Epithelial cell of proximal tubule (primary cell): ENCODE measurements at regions not wholly inside any gene's neighbourhood (a gene's known extent, or its start where the extent isn't known, plus 50 kb on each side); places are given as distances from the start of the nearest gene placed in this dataset.

Experiments used
- DNase-seq: peaks from one replicate; pipeline ENCODE4 v3.0.0-alpha.2; 2011; ENCODE audit warnings: low read depth
- H3K4me3 ChIP-seq: 2 replicates; pipeline ENCODE4 v1.5.1; 2011; ENCODE audit warnings: low read depth, mild to moderate bottlenecking, low read length
- TF ChIP-seq, protein P1 (sequence below): conservative IDR thresholded peaks from 2 replicates; pipeline ENCODE4 v1.5.1; 2012; ENCODE audit warnings: low read depth, mild to moderate bottlenecking, low read length

DNA sequence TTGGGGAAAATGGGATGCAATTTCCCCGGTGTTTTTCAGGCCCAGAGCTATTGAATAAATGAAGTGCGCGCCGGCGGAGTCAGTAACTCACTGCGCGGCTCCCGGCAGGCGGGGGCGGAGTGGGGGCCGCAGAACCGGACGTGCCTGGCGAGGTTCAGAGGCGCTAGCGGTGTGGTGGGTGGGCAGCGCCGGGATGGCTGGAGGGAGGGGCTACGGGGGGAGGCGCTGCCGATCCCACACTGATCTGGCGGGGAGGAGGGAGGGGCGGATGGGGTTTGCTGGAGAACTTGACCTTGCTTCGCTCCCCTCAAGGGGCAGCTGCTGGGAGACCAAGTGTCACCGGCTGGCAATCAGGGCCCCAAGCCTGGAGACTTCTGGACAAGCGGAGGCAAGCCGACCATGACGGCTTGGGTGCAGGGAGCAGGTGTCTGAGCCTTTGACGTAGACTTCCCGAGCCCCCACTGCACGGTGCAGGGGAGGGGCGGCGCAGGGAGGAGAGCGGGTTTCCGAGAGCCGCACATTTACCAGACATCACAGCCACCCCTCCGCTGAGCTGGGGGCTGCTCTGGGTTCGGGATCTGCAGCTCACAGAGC lies 174.1 kb upstream of the RTL1 start:
- TF ChIP-seq, protein P1, sequence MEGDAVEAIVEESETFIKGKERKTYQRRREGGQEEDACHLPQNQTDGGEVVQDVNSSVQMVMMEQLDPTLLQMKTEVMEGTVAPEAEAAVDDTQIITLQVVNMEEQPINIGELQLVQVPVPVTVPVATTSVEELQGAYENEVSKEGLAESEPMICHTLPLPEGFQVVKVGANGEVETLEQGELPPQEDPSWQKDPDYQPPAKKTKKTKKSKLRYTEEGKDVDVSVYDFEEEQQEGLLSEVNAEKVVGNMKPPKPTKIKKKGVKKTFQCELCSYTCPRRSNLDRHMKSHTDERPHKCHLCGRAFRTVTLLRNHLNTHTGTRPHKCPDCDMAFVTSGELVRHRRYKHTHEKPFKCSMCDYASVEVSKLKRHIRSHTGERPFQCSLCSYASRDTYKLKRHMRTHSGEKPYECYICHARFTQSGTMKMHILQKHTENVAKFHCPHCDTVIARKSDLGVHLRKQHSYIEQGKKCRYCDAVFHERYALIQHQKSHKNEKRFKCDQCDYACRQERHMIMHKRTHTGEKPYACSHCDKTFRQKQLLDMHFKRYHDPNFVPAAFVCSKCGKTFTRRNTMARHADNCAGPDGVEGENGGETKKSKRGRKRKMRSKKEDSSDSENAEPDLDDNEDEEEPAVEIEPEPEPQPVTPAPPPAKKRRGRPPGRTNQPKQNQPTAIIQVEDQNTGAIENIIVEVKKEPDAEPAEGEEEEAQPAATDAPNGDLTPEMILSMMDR: no peak
- H3K4me3 ChIP-seq: peak overlapping the region; percentile 40
- DNase-seq: no peak

DNA sequence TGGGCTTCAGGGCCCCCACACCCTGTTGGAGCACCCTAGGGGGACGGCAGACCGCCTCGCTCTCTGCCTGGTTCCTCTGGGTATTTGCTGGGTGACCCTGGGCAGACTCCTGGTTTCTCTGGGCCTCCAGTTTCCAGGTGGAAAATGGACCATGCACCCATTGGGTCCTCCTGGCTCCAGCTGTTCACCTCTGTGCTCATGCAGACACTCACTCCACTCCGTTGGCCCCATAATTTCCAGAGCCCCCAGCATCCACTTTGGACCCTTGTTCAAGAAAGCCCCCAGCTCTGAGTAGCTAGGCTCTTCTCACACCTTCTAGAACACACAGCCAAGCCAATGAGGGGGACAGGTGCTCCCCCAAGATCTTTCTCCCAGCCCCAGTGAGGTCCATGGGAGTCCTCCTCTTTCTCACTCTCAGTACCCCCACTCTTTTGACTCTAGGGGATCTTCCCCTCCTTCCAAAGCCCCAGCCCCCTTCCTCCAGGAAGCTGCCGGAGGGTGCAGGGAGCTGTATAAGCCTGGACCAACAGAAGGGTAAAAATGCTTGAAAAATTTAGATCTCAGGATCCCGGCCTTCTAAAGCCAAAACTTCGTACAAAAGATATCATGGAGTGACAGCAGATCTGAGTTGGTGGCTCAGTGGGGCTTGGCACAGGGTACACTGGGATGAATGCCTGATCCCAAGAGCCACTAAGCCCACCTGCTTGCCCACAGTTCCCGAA lies 174.8 kb upstream of the RTL1 start:
- no peak overlapping the region for H3K4me3 ChIP-seq
- DNase-seq: no peak
- TF ChIP-seq, protein P1: no peak

DNA sequence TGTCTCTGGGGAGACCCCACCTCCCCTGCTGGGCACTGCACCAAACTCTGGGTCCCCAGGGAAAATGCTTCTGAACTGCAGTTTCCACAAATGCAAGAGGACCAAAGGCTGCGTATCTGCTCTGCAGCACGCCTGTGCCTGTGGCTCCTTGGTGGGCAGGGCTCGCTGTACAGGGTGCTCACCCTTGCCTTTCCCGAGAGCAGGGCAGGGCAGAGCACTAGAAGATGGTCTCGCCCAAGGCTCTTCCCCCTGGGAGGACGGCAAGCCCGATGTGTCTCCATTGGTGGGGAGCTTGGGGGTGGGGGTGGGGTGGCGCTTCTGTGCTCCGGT lies 175.3 kb upstream of the RTL1 start:
- no peak for DNase-seq
- no peak overlapping the region for H3K4me3 ChIP-seq
- TF ChIP-seq, protein P1: no peak

DNA sequence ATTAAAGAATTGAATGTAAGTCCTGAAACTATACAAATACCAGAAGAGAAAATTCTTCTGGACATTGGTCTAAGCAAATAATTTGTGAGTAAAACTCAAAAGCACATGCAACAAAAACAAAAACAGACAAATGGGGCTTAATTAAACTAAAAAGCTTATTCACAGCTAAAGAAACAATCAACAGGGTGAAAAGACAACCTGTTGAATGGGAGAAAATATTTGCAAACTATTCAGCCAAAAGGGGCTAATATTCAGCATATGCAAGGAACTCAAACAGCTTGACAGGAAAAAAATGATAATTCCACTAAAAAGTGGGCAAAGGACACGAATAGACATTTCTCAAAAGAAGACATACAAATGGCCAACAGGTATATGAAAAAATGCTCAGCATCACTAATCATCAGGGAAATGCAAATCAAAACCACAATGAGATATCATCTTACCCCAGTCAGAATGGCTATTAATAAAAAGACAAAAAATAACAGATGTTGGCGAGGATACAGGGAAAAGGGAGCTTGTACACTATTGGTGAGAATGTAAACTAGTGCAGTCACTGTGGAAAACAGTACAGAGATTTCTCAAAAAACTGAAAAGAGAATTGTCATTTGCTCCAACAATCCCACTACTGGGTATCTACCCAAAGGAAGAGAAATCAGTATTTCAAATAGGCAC lies 177.5 kb upstream of the RTL1 start:
- no peak overlapping the region for H3K4me3 ChIP-seq
- TF ChIP-seq, protein P1: no peak
- DNase-seq: no peak

DNA sequence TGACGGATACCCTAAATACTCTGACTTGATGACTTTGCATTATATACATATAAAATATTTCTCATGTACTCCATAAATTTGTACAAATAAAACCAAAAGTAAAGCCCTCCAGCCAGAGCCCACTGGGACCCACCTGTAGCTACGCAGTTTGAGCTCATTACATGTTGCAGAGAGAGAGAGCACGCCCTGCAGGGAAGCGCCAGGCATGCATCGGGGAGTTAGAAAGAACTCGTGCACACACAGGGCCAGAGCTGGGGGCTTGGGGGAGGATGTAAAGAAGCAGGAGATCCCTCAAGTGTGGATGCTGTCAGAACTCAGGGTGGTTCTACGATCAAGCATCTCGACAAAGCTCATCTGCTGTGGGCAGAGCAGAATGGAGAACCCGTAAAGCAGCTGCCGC lies 178.5 kb upstream of the RTL1 start:
- no peak for DNase-seq
- TF ChIP-seq, protein P1: no peak
- H3K4me3 ChIP-seq: no peak overlapping the region

DNA sequence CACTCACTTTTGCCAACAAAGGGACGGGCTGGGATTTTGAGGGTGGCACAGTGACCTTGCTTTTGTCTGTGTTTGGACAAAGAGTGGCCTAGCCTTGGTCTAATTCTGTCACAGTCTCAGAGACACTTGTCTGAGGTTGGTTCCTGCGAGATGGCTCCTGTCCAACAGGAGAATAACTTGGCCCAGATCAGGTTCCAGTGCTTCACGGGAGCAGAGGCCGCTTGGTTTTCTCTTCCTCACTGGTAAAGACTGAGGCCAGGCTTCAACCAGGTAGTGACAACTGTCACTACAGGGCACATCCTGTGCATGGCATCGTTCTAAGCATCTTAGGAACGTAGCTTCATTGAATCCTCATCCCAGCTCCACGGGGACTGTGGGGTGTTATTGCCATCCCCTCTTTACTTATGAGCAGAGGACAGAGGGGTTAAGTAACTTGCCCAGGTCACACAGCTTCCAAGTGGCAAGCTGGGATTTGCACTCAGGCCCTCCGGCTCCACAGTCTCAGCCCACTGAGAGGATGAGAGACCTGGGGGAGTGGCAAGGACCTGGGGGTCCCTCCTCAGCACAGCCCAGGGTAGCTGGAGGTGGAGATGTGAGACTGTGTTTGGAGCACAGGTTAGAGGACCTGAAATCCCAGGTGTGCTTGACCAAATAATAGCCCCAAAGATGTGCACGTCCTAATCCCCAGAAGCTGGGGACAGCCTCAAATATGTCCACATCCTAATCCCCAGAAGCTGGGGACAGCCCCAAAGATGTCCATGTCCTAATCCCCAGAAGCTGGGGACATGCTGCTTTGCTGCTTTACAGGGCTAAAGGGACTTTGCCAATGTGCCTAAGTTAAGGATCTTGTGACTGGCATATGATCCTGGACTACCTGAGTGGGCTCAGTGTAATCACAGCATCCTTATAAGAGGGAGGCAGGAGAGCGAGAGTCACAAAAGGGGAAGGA lies 179.2 kb upstream of the RTL1 start:
- TF ChIP-seq, protein P1: no peak
- DNase-seq: no peak
- no peak overlapping the region for H3K4me3 ChIP-seq
